Glomerular endothelial cell (primary cell): ENCODE measurements at regions not wholly inside any gene's neighbourhood (a gene's known extent, or its start where the extent isn't known, plus 50 kb on each side); places are given as distances from the start of the nearest gene placed in this dataset.

Source experiments
- DNase-seq: peaks from one replicate; pipeline ENCODE4 v3.0.0-alpha.2; 2011; ENCODE audit warnings: low read depth, low spot score; ENCODE audit errors: extremely low read depth

- no peak for DNase-seq
Measured at GRCh38 chr2:153109793-153110192, 368.8 kb downstream of the RPRM start.

GRCh38 chr2:153106802-153107477 lies 371.6 kb downstream of the RPRM start:
- no peak for DNase-seq

GRCh38 chr2:153105829-153106578 lies 372.6 kb downstream of the RPRM start:
- no peak for DNase-seq

- no peak for DNase-seq
Measured at GRCh38 chr2:153101187-153101586, 377.4 kb downstream of the RPRM start.

GRCh38 chr2:153100151-153100550 lies 378.4 kb downstream of the RPRM start:
- no peak for DNase-seq

GRCh38 chr2:153098073-153098472 lies 379.7 kb downstream of the ARL6IP6 start:
- DNase-seq, result no peak

- DNase-seq, result no peak
Measured at GRCh38 chr2:153096272-153096671, 377.9 kb downstream of the ARL6IP6 start.

- no peak for DNase-seq
Measured at GRCh38 chr2:153091344-153091743, 372.9 kb downstream of the ARL6IP6 start.

GRCh38 chr2:153079315-153079714 lies 360.9 kb downstream of the ARL6IP6 start:
- DNase-seq, result no peak

- DNase-seq, result no peak
Measured at GRCh38 chr2:153077311-153077710, 358.9 kb downstream of the ARL6IP6 start.

GRCh38 chr2:153074207-153074606 lies 355.8 kb downstream of the ARL6IP6 start:
- no peak for DNase-seq

GRCh38 chr2:153072813-153073212 lies 354.4 kb downstream of the ARL6IP6 start:
- DNase-seq, result no peak

- no peak for DNase-seq
Measured at GRCh38 chr2:153072077-153072476, 353.7 kb downstream of the ARL6IP6 start.

GRCh38 chr2:153071090-153071489 lies 352.7 kb downstream of the ARL6IP6 start:
- no peak for DNase-seq

GRCh38 chr2:153068915-153069314 lies 350.5 kb downstream of the ARL6IP6 start:
- DNase-seq, result no peak

- DNase-seq, result no peak
Measured at GRCh38 chr2:153068052-153068451, 349.6 kb downstream of the ARL6IP6 start.

- DNase-seq, result no peak
Measured at GRCh38 chr2:153059338-153060052, 341.1 kb downstream of the ARL6IP6 start.

GRCh38 chr2:153057743-153058142 lies 339.3 kb downstream of the ARL6IP6 start:
- no peak for DNase-seq

- no peak for DNase-seq
Measured at GRCh38 chr2:153055182-153055581, 336.8 kb downstream of the ARL6IP6 start.

GRCh38 chr2:153052807-153053559 lies 334.6 kb downstream of the ARL6IP6 start:
- DNase-seq, result no peak

- DNase-seq, result no peak
Measured at GRCh38 chr2:153047220-153047619, 328.8 kb downstream of the ARL6IP6 start.
